ENCODE measurements at regions not wholly inside any gene's neighbourhood (a gene's known extent, or its start where the extent isn't known, plus 50 kb on each side); places are given as distances from the start of the nearest gene placed in this dataset.

DNA sequence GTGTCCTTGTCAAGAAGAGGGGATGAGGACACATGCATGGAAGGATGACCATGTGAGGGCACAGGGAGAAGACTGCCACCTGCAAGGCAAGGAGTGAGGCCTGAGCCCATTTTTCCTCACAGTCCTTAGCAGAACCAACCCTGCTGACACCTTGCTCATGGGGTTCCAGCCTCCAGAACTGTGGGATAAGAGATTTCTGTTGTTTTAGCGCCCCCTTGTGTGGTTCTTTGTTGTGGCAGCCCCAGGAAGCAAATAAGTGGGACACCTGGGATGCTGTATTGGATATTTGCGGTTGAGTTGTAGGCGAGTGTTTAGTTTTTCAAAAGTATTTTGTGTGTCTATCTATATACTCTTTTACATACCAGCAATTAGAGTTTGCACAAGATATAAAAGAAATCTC is 206.4 kb downstream of the NXNL2 start:
- TF ChIP-seq FOXM1 (IDR thresholded peaks at IDR 0.05; ENCODE audit: low read depth) (no peak), JUND (IDR thresholded peaks at IDR 0.05) (no peak), EZH2phosphoT487 (IDR thresholded peaks at IDR 0.05; ENCODE audit: borderline replicate concordance, low read depth) (no peak), GABPA (IDR thresholded peaks at IDR 0.05; ENCODE audit: low read depth) (no peak), SIN3A (IDR thresholded peaks at IDR 0.05; ENCODE audit: borderline replicate concordance, low read depth, low read length) (no peak), TAF1 (IDR thresholded peaks at IDR 0.05; ENCODE audit: borderline replicate concordance, low read depth, low read length) (no peak)
- TF ChIP-seq, protein P1, sequence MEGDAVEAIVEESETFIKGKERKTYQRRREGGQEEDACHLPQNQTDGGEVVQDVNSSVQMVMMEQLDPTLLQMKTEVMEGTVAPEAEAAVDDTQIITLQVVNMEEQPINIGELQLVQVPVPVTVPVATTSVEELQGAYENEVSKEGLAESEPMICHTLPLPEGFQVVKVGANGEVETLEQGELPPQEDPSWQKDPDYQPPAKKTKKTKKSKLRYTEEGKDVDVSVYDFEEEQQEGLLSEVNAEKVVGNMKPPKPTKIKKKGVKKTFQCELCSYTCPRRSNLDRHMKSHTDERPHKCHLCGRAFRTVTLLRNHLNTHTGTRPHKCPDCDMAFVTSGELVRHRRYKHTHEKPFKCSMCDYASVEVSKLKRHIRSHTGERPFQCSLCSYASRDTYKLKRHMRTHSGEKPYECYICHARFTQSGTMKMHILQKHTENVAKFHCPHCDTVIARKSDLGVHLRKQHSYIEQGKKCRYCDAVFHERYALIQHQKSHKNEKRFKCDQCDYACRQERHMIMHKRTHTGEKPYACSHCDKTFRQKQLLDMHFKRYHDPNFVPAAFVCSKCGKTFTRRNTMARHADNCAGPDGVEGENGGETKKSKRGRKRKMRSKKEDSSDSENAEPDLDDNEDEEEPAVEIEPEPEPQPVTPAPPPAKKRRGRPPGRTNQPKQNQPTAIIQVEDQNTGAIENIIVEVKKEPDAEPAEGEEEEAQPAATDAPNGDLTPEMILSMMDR (IDR thresholded peaks at IDR 0.05), result peak; percentile 51
- TF ChIP-seq, protein P2, sequence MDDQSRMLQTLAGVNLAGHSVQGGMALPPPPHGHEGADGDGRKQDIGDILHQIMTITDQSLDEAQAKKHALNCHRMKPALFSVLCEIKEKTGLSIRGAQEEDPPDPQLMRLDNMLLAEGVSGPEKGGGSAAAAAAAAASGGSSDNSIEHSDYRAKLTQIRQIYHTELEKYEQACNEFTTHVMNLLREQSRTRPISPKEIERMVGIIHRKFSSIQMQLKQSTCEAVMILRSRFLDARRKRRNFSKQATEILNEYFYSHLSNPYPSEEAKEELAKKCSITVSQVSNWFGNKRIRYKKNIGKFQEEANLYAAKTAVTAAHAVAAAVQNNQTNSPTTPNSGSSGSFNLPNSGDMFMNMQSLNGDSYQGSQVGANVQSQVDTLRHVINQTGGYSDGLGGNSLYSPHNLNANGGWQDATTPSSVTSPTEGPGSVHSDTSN (IDR thresholded peaks at IDR 0.05), result no peak
